IPS-NIHi11 (cell line): ENCODE measurements at regions not wholly inside any gene's neighbourhood (a gene's known extent, or its start where the extent isn't known, plus 50 kb on each side); places are given as distances from the start of the nearest gene placed in this dataset.
"Not testable (repeated sequence)": the region's sequence is repeated elsewhere in the genome, so short reads cannot be mapped to it uniquely, and the experiment has no call there.

ENCODE experiments used
- DNase-seq: peaks from one replicate; pipeline ENCODE4 v3.0.0; 2012; ENCODE audit warnings: mixed read lengths, low spot score

DNA sequence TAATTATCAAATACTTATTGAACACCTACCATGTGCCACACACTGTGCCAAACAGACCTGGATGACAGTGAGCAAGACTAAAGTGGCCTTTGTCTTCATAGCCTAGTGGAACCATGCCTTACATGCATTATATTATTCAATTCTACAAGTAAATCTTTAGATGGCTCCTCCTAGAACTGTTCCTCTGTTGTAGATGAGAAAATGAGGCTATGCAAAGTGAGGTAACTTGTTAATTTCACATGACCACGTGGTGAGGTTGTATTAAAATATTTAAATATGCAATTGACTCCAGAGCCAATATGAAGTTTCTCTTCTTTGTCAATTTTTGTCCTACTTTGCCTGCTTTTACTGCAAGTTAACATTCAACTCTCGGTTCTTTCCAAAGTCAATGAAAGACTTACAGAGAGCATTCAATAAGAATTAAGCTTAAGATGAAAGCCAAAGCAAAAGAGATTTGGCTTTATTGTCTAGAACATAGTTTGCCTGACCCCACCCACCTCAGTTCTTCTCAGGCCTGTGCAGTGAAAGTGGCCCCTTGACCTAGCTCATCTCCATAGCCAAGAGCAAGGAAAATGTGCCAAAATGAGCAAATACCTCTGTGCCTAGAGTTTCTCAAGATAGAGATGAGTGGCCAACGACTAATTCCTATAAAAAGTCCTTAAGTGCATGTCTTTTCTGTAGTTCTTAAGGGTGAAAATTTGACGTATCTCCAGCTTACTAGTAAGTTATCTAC, 263.2 kb upstream of the NFIA start:
- no peak for DNase-seq

DNA sequence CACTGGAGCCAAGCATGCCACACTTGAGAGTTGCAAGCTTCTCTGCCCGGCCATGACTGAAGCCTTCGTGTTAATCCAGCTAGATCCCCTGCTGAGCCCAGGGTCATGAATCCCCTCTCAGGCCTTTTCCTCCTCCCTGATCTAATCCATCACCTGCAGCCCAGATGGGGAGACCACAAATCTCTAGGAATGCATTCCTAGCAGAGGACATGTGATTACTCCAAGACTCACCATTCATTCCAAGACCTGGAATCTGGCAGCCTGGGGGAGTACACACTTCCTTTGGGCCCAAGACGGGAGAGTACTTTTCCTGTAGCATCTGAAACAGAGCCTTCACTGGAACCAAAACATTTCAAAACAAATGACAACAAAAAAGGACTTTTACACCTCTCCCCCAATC, 269.3 kb upstream of the NFIA start:
- DNase-seq = no peak

DNA sequence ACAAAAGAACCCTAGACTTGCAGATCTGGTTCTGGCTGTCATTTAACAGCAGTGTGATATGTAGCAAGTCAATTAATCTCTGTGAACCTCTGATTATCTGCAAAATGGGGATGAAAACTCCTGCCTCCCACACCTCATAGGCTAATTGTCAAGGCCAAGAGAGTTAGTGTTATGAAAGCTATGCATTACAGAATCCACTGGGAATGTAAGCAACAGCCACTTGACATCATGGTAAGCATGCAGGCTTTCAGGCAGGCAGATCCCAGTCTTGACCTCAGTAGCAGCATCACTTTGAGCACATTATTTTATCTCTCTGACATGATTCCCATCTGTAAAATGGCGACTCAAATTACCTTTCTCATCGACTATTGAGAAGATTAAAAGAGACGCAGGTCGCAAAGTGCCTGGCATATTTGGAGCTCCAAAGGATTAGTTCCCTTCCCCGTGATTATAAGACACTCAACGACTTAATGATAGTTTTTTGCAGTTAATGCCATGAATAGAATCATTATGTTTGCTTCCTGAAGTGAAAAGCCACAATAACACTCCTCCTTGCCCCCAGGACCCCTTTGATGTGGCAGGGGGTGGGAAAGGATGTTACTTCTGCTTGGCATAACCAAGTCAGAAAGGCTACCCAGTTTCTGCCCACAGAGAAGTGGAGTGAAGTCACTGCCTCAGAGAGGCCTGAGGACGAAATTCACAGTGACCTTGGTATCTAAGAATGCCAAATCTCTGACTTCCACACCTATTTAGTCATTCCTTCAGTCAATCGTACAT, 273.0 kb upstream of the NFIA start:
- DNase-seq = no peak

DNA sequence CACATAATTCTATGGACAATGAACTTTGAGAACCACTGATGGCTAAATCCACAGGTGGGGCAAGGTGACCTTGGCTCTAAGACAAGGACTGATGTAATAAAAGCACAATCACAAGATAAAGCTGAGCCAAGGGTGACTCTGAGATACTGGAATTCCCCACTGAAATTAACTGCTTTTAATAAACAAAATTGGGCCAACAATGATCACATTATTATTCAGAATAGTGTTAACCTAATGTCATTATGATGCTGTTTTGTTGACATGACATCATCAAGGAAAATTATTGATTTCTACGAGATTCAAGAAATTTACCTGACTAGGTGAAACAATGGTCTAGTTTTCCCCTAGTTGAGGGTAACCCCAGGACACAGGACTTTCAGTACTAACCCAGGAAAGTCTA, 273.7 kb upstream of the NFIA start:
- DNase-seq = no peak

DNA sequence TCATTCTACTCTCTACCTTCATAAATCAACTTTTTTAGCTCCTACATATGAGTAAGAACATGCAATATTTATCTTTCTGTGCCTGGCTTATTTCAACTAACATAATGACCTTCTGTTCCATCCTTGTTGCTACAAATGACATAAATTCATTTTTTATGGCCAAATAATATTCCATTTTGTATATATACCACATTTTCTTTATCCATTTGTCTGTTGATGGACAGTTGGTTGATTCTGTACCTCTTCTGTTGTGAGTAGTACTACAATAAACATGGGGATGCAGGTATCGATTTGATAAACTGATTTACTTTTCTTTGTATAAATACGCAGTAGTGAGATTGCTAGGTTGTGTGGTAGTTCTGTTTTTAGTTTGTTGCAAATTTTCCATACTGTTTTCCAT, 279.5 kb upstream of the NFIA start:
- DNase-seq = no peak

DNA sequence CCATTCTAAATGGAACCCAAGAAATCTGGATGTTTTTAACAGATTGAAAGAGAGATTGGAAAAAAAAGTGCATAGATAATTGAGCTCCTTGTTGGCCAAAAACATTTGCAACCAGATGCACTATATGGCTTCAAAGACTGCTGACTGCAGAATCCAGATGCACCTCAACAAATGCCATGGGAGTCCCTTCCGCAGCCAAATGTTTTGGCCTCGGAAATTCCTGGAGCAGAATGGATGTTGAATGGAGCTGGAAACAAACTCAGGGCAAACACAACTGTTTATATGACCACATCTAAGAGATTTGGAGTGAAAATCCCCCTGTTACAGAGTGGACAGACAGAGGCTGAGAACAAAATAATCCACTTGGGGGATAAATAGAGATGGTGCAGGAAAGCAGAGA, 285.0 kb upstream of the NFIA start:
- DNase-seq = no peak

DNA sequence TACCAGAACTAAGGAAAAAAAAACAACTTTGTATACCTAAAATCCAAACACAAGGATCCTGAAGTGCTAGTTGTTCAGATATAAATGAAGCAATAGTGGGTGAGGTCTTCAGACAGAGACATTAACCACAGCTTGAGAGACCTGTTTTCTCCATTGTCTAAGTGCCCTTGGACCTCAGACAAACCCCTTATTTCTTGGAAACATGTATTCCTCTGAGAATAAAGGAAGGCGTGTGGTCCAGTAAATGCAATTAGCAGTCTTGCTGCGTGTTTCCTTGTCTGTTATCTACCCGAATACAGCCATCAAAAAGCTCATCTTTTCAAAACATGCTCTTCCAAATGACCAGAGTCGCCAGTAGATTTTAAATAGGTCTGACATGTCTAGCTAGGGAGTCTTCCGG, 291.1 kb upstream of the NFIA start:
- no peak for DNase-seq

DNA sequence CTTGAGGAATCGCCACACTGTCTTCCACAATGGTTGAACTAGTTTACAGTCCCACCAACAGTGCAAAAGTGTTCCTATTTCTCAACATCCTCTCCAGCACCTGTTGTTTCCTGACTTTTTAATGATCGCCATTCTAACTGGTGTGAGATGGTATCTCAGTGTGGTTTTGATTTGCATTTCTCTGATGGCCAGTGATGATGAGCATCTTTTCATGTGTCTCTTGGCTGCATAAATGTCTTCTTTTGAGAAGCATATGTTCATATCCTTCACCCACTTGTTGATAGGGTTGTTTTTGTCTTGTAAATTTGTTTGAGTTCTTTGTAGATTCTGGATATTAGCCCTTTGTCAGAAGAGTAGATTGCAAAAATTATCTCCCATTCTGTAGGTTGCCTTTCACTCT, 309.3 kb upstream of the NFIA start:
- DNase-seq = not testable (repeated sequence)

DNA sequence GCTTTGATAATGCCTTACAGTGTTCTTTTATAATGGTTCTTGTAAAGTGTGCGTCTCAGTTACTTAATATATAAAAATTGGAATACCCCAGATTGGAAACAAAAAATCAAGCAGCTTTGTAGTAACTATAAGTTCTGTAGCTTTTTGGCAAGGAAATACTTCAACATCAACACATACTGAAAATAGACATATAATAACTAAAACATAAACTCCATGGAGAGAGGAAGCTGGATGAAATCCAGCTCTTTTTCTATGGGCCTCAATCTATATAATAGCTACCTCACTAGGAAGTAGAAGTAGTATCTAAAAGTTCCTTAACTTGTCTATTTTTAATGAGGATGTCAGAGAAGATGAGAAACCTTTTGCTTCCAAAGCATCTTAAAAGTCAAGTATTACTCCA, 313.3 kb upstream of the NFIA start:
- no peak for DNase-seq

DNA sequence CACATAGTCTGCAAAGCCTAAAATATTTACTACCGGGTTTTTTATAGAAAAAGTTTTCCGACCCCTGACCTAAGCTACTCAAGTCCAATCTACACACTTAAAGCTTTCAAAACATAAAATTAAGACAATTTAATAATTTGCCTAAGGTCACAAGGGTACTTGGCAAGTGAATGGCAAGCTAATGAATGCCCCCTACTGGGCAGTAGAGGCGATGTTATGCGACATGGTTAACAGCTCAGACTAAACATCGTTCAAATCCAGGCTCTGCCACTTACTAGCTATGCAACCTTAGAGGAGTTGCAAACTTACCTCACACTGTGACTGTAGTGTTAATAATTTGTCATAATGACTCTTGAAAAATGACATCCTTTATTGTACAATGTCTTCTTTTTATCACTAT, 317.2 kb upstream of the NFIA start:
- DNase-seq = peak; percentile 54

DNA sequence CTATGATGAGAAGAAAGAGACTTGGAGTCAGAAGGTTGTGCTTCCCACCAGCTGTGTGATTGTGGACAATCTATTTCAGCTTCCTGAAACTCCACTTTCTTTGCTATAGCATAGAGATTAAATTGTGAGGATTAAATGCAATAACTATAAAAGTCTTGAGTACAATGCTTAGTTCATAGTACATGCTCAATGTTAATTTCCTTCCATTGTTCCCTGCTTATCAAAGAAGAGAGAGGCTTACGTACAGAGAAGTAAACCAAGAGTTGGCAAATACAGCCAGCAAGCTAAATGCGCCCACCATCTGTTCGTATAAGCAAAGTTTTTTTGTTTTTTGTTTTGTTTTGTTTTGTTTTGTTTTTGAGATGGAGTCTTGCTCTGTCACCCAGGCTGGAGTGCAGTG, 317.9 kb upstream of the NFIA start:
- DNase-seq = no peak

DNA sequence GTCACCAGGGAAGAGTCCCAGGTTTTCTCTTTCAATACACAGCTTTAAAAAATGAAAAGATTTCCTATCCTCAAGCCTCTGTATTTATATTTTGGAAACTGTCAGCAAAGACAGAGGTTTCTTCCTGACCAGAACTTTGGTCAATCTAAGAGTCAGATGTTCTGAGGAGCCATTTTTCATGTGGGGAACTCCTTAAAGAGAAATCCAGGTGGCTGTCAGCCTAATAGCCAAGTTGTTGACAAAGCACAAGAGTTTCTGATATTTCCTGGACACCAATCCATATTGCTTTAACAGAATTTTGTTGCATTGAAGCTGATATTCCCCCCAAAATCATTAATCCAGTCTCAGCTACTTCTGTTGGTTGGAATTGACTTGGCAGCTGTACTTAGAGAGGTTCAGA, 318.6 kb upstream of the NFIA start:
- DNase-seq = no peak

DNA sequence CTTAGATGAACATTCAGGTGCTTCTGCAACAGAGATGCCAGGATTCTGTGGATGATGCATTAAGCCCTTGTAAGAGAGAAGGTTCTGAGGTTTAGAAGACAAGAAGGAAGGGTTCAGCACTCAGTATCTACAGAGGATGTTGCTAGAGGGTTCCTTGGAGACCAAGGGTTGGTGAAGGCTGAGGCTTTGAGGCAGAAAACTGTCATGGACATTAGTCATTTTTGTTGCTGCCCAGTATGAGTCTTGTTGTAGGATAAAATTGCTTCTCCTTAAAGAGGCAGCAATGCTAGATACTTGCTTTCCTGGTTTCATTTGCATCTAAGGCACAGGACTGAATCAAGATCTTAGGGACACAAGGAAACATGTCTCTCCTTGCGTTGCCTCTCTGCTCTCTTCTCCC, 319.4 kb upstream of the NFIA start:
- no peak for DNase-seq

DNA sequence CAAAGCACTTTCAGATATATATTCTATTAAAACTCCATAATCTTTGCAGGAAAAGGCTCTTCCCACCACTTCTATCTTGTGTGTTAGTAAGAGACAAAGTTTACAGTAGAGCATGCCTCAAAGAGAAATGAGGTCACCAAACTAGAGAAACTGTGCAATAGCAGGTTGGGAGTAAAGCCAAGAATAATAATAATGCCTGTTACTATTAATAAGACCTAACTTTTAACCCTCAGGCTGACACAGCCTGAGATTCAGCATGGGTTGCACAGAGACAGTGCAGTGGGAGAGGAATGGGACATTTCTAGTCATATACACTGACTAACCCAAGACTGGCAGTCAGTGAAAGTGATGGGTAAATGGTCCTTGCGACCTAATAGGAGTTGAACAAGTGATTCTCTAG, 320.2 kb upstream of the NFIA start:
- DNase-seq = no peak

DNA sequence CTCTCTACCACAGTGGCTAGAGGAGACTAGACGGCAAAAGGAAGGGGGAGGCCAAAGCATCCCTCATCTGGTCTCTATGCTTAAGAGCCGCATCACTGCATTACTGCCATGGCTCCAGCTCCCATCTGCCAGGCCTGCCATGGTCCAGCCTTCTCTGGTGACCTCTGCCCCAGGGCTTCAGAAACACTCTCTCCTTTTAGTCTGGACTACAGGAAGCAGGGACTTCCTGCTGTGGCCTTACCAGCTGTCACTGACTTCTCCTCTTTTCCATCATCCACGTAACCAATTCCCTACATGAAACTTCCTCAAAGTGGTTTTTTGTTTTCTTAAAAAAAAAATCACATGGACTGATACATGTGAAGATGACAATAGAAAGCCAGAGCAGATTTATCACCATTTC, 323.1 kb upstream of the NFIA start:
- DNase-seq = no peak

DNA sequence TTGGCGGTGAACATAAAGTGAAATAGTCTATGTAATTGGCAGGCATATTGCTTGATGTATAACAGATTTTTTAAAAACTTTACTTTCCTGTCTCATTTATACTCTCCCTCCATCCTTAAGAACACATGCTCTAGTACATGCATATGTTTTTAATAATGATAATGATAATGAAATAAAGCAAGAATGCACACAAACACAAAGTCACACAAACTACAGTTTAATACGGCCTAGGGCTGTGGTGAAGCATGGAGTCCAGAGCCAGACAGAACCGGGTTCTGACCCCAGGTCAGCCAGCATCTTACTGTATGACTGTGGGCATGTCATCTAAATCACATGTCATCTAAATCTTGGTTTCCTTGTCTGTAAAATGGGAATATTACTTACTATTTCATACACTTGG, 324.9 kb upstream of the NFIA start:
- DNase-seq = no peak

DNA sequence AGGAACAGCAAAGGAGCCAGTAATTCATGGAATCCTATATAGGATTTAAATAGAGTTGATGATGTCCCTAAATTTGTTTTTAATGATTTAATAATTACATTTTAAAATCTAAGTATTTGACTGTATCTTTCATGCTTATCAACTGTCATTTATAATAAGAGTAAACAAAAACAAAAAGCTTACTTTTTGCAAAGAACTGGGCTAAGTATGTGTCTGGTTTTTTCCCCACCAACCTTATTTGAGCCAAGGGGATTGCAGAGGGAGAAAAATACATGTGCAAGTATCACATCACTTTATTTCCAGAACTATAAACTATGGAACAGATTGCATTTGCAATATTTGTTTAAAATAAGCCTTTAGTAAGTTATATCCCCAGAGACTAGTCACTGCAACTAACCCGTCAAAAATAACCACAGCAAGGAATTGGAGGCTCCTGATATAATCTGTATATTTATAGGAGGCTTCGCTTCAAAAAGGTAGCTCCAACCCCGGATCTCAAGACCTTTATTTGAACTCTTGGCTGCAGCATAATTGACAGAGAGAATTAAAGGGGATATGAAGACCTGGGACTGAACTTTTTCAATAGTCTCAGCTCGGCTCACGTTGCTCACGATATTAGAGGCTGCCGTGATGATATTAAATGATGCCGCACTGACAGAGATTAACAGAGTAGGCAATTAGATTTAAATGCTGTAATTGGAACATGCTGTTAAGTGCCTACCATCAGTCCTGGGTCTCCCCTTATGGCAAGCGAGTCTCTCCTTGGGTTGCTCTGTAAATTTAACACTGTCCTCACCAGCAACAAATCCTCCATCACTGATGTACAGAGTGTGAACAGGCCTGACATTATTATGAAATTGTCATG, 329.1 kb upstream of the NFIA start:
- no peak for DNase-seq

DNA sequence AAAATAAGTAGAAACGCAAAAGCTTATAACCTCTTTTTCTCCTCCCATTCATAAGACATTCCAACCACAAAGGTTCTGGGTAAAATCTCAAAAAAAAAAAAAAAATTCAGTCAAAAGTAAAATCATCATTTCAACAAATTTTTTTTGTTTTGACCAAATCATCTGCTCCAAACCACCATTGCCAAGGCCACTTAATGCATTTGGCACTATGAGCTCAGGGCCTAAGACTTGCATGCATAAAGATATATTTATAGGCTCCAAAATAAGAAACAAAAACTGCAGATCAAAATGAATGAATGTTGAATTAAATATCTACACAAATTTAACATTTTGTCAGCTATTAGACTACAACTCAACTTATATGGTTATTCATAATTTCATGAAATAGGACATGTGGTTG, 331.1 kb upstream of the NFIA start:
- DNase-seq = no peak

DNA sequence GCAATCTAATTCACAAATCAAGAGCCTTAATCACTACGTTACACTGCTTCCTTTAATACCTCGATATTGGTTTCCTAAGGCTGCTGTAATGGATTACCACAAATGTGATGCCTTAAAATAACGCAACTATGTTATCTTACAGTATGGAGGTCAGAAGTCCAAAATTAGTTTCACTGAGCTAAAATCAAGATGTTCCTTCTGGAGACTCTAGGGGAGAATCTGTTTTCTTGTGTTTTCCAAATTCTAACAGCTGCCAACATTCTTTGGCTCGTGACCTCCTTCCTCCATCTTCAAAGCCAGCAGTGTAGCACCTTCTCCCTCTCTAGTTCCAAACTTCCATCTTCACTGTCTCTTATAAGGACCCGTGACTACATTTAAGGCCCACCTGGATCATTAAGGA, 335.0 kb upstream of the NFIA start:
- DNase-seq = no peak

DNA sequence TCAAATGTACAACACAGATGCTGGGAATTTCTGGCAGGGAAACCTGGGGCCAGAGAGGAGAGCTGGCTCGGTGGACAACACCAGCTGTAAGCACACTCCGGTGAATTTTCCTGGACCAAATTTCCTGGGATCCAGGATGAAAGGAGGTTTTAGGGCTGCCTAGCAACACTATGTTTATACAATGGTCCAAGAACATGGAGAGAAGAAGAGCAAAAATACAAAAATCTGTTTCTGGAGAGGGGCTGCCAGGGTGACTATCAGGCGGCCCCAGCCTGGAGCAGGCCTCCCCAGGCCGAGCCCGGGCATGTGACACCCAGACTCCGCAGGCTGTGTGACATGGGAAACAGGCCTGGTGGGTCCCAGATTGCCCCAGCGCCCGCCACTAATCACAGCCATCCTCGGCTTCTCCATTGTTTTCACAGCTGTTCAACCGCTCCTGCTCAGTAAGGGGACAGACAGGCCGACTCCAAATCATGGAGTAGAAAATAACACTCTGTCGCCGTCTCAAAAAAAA, 336.0 kb upstream of the NFIA start:
- DNase-seq = no peak

DNA sequence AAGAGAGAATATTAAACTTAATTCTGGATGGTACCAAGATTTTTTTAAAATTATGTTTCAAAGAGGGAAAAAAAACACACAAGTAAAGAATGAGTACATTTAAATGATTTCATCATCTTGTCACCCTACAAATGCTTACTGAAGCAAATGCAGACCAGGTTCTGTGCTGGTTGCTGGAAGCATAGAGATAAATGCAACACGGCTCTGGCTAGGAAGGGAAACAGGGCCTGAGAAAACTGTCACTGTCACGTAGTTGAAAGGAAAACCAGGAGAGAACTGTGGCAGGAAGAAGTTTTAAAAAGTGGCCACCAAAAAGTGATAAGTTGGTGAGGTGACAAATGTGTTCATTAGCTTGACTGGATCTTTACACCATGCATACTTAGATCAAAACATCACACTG, 336.9 kb upstream of the NFIA start:
- DNase-seq = no peak

DNA sequence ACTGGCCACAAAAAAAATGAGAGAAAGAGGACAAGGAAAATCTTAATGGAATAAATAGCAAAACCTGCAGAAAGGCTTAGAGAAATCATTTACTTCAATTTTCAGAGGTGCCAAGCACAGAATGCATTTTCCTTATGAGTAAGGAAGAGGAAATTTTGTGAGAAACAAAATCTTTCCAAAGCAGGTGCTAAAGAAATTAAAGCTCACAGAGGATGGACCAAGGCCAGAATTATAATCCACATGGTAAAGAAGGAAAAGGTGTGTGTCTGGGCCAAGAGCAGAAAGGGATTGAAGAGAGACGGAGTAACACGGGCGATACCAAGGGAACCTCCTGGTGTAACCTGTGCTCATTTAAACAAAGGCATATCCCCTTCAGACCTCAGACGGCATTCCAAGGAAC, 340.0 kb upstream of the NFIA start:
- no peak for DNase-seq

DNA sequence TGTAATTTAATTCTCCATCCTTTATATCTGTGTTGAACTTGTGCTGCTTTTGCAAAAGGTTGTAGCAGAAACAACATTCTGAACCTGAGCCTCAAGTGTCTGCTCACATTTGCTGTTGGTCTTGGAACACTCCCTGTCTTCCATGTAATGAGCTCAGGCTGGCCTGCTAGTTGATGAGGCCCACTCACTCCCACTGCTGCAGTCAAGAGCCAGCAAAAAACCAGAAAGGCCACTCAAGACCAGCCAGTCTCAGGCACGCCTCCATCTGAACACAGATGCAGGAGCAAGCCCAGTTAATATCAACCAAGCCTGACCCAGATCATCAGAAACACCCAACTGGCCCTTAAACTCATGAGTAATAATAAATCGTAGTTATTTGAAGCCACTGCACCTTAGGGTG, 342.2 kb upstream of the NFIA start:
- no peak for DNase-seq
